ENCODE measurements at regions not wholly inside any gene's neighbourhood (a gene's known extent, or its start where the extent isn't known, plus 50 kb on each side); places are given as distances from the start of the nearest gene placed in this dataset.

- TF ChIP-seq, protein P1, sequence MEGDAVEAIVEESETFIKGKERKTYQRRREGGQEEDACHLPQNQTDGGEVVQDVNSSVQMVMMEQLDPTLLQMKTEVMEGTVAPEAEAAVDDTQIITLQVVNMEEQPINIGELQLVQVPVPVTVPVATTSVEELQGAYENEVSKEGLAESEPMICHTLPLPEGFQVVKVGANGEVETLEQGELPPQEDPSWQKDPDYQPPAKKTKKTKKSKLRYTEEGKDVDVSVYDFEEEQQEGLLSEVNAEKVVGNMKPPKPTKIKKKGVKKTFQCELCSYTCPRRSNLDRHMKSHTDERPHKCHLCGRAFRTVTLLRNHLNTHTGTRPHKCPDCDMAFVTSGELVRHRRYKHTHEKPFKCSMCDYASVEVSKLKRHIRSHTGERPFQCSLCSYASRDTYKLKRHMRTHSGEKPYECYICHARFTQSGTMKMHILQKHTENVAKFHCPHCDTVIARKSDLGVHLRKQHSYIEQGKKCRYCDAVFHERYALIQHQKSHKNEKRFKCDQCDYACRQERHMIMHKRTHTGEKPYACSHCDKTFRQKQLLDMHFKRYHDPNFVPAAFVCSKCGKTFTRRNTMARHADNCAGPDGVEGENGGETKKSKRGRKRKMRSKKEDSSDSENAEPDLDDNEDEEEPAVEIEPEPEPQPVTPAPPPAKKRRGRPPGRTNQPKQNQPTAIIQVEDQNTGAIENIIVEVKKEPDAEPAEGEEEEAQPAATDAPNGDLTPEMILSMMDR (IDR thresholded peaks at IDR 0.05; ENCODE audit: low read length) = no peak
- no peak for TF ChIP-seq EZH2phosphoT487 (IDR thresholded peaks at IDR 0.05; ENCODE audit: low read length)
These were observed 65.5 kb downstream of the MSTN start for GRCh38 chr2:189997016-189997415.

Data from MM.1S (cell line).